NCI-H748 treated with DMSO at 0.1 percent for 48 hours (cell line): ENCODE measurements at regions not wholly inside any gene's neighbourhood (a gene's known extent, or its start where the extent isn't known, plus 50 kb on each side); places are given as distances from the start of the nearest gene placed in this dataset.
A peak's percentile ranks its signal among the peaks of the same experiment; 100 is the strongest.

Source experiments
- DNase-seq: peaks from one replicate; lab custom pipeline; 2025; lab: John Stamatoyannopoulos, UW

- no peak for DNase-seq
Observed at GRCh38 chr10:98332623-98333269, 64.8 kb upstream of the LOXL4 start.

GRCh38 chr10:98331885-98332284, 63.9 kb upstream of the LOXL4 start:
- DNase-seq: no peak

DNA sequence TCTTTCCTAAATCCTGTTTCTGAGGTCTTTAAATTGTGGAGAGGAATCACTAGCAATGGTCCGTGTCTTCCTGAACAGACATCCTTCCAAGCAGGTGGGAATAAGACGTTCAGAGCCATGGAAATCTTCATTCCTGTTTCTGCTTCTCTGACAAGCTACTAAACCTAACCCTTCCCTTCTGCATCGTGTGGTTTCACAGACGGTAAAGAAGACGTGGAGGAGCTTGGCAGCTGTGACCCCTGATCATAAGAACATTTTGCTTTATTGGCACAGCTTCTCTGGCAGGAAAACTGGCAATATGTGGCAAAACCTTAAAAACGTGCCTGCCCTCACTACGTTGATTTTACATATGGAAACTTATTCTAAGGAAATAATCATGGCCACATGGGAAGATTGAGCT, 63.0 kb upstream of the LOXL4 start:
- DNase-seq: no peak

DNA sequence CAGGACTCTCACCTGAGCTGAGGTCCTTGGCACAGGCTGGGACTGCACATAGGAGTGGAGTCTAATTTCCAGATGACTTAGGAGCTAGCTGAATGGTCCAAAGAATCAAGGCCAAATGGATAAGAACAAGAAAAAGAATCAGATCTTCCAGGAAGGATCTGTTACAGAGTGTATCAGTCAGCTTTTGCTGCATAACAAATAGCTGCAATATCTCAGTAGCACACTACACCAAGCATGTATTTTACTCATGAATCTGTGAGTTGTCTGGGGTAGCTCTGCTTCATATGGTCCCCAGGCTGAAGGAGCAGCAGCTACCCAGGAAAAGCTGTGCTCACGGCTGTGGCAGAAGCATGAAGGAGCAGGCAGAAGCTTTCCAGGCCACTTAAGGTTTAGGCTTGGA, 60.6 kb upstream of the LOXL4 start:
- no peak for DNase-seq

DNA sequence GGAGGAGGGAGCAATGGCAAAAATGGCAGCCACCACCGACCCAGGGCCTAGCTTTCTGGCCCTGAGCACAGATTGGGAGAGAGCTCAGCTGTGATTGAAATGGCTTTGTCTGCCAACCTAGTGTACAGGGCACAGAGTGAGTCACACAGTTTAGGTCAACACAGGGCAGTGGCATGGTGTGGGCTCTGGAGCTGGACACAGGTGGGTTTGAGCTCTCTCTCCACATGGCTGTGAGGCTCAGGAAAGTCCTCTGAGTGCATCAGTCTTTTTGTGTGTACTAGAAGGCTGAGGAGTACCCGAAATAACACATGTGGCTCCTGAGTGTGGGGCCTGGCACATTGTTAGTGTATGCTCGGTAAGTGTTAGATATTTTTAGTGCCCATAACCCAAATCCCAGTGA, 60.2 kb upstream of the LOXL4 start:
- DNase-seq: no peak

GRCh38 chr10:98326621-98327027, 58.6 kb upstream of the LOXL4 start:
- DNase-seq: no peak

DNA sequence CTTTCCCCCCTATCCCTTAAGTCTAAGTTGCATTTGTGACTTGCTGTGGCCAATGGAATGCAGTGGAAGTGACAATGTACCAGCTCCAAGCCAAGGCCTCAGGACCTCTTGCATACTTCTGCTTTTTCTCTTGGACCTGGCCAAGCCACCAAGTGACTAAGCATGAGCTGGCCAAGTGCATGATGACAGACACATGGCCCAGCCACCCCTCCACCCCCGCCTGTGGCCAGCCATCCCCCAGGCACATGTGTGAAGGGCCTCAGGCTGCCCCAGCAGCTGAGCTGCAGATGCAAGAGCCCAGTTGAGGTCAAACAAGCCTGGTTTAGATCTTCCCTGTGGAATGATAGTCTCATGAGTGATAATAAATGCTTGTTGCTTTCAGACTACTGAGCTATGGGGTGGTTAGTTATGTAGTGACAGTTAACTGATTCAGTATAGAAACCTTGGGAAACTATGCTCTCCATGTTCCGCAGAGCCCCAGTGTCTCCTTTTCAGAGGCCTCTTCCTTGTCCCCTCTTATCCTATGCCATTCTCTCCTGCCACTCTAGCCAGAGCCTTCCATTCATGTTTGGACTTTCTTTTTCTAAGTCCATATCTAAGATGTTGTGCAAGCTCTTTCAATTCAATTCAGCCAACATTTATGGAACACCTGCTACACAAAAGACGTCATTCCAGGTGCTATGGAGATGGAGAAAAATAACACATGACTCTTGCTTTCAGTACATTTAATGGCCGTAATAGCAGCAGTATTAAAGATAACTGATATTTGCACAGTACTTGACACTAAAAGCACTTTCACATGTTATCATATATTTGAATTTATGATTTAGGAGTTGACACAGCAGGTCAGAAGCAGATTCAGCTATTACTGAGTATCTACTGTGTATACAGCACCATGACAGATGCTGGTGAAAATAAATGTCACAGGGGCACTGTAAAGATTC, 55.5 kb upstream of the LOXL4 start:
- peak; percentile 23 for DNase-seq

DNA sequence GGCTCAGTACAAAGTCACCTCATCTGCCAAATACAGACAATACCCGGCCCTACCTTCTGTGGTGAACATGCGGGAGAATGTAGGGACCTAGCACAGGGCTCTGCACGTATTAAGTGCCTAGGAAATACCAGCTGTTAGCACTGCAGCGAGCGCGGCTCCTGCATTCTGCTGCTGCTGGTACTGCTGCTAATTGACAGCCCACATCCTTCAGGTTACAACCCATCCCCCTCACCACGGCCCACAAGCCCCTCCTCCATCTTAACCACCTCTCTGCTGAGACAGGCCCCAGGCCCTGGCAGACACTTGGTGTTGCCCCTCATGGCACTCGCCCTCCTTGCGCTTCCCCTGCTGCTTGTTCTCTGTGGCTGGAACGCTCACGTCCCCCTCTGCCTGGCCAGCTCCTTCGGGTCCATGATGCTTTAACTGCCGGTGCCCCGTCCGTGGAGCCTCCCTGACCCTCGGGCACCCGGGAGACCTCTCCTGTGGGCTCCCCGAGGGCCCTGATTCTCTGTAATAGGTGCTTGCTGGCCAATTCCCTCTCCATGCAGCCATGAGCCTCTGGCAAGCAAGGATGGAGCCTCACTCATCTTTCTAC, 53.3 kb upstream of the LOXL4 start:
- DNase-seq: no peak

DNA sequence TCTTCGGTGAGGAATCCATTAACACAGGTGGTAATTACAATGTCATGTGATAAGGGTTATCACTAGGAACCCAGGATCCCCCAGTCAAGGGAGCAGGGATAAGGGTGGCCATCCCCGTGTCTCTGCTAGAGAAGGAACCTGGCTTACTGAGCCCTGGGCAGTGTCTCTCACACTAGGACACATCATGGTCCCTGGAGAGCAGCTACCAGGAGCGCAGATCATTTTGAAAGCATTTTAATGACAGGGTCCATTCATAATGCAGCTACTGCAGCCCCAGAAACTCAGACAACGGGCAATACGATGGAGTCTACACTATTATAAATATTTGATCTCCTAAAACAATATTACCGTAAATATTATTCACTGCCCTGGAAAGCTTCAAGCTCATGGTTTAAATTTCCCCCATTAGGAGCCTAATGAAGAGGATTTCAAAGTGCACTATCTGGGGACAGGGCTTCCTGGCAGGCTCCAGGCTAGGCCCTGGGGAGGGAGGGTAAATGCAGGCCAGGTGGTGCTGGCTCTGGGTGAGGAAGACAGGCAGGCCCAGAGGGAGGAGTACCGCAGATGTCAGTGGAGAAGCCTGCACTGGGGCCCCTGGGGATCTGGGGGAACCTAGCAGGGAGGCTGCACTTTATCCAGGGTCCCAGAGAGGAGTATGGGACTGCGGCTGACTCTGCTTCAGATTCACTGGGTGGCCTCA, 52.6 kb upstream of the LOXL4 start:
- DNase-seq: no peak

DNA sequence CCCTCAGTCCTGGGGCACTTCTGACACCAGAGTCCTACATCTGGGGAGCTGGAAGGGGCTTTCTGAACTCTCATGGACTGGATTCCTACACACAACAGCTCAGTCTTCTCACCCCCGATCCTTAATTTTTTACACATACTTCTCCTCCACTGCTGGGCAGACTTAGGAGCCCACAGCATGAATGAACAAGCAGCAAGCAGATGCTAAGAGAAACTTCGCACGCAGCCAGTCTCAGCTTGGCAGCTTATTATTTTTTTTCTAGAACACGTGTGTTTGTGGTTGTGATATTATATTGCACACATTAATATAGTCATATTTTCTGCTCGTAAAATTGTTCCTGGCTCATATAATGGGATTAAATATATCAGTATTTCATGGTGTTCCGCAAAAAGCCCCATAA, 50.9 kb upstream of the LOXL4 start:
- DNase-seq: no peak
